ENCODE measurements at regions not wholly inside any gene's neighbourhood (a gene's known extent, or its start where the extent isn't known, plus 50 kb on each side); places are given as distances from the start of the nearest gene placed in this dataset.
"Not testable (repeated sequence)": the region's sequence is repeated elsewhere in the genome, so short reads cannot be mapped to it uniquely, and the experiment has no call there.

DNA sequence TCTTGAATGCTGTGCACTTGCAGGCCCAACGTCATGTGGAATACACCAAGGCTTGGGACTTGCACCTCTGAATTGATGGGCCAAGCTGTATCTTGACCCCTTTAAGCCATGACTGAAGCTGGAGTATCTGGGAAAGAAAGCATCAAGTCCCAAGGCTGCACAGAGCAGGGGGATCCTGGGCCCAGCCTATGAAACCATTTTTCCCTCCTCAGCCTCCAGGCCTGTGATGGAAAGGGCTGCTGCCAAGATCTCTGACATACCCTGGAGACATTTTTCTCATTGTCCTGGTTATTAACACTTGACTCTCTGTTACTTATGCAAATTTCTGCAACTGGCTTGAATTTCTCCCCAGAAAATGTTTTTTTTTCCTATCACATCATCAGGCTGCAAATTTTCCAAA, 174.0 kb upstream of the SNX2 start:
- no peak for DNase-seq (ENCODE audit: low spot score)

DNA sequence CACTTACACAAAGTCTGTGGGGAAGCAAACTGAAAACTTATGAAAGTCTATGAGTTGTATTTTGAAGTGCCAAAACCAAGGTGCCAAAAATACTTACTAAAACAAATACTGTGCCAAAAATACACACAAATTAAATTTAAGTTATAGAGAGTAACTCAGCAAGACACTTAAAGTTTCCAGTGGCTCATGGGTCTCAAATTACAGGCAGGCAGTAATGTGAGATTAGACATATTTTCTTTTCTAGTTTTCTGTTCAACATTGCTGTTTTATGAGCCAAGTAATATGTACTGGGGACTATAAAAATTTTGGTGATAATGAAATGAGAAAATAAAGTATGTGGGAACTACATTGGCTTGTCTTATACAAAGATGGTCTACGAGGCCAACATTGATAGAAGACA, 172.2 kb upstream of the SNX2 start:
- DNase-seq (ENCODE audit: low spot score), result no peak

DNA sequence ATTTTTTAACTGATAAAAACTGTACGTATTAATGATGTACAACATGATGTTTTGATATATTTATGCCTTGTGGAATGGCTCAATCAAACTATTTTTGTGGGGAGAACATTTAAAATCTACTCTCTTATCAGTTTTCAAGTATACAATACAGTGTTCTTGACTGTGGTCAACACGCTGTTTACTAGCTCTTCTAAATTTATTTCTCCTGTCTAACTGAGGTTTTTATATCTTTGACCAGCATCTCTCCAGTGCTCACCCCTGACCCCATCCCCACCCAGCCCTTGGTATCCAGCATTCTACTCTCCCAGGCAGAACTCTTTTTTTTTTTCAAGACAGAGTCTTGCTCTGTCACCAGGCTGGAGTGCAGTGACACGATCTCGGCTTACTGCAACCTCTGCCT, 169.6 kb upstream of the SNX2 start:
- no peak for DNase-seq (ENCODE audit: low spot score)

DNA sequence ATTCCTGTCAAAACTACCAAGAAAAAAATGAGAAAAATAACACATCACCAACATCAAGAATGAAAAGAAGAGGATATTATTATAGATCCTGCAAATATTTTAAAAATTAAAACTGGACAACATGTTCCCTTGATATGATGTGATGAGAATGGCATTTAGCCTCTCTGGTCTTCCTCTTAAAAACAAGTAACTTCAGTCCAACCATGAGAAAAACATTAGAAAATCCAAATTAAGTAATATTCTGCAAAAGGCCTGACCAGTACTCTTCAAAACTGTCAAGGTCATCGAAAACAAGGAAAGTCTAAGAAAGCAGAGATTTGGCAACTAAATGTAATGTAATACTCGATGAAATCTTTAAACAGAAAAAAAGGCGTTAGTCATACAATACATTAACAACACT, 167.1 kb upstream of the SNX2 start:
- no peak for DNase-seq (ENCODE audit: low spot score)

DNA sequence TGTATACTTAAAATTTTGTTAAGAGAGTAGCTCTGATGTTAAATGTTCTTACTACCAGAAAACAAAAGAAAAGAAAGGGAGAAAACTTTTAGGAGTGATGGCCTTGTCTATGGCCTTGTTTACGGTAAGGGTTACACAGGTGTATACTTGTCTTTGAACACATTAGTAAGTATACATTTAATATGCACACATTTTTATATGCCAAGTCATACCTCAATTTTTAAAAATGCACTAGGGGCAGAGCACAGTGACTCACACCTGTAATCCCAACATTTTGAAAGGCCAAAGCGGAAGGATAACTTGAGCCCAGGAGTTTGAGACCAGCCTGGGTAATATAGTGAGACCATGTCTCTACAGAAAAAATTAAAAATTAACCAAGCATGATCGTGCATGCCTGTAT, 166.7 kb upstream of the SNX2 start:
- DNase-seq (ENCODE audit: low spot score), result no peak

DNA sequence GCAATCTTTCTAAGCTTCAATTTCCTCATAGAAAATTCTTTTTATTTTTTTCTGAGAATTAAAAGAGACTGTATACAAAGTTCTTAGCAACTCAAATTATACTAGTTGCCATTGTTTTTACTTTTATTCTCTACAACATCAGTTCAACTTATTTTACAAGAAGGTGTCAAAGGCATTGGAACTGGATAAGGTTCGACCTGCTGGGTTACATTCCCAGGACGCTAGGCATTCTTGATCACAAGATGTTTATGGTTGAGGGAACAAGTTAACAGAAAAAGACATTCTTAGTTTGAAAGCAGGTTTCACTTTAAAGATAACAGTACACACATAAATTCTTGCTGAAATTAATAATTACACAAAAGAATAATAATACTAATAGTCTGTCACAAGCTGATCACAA, 163.5 kb upstream of the SNX2 start:
- no peak for DNase-seq (ENCODE audit: low spot score)

DNA sequence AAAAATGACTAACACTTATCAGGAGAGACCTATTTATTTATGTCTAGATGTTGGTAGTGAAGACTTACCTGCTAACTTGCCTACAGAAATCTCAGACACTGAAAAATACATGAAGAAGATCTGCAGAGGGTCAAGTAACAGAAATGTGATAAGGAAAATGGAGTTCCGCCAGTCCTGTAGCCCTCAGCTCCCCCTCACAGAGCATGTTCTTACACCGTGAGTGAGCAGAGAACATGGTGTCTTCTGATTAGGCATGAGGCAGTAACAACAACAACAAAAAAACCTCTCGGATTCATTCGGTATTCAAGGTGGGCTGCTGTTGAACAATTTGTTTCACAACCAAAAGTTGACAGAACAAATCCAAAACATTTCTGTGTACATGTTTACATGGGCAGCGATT, 162.0 kb upstream of the SNX2 start:
- DNase-seq (ENCODE audit: low spot score), result no peak

DNA sequence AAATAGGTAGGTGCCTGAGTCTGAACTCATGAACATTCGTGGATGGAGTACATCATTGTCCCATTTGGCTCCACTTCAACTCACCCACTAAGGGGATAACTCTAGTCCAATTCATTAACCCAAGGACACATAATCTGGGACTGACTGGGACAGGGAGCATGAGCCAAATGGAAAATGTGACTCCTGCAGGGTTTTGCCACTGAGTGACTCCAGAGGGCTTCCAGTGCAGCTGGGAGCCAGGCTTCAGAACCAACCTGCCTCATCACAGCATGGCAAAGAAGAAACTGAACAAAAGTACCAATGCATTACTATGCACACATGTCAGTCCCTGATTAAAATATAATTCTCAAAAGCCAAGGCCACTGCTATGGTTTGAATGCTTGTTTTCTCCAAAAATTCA, 159.7 kb upstream of the SNX2 start:
- no peak for DNase-seq (ENCODE audit: low spot score)

DNA sequence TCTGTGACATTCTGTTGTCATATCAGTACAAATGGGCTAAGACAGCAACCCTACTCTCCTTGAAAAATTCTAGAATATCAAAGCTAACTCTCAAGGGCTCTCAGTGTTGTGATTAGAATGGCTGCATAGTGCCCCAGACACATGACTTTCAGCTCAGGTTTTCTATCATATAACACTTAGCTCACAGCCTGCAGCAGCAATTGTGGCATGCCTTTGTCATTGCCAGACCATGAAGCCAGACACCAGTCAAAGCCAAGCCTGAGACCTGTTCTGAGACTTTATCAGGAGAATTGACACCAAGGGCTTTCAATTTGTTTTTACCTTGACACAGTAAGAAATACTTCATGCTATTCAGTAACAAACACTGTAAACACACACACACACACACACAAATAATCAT, 159.0 kb upstream of the SNX2 start:
- DNase-seq (ENCODE audit: low spot score), result no peak

DNA sequence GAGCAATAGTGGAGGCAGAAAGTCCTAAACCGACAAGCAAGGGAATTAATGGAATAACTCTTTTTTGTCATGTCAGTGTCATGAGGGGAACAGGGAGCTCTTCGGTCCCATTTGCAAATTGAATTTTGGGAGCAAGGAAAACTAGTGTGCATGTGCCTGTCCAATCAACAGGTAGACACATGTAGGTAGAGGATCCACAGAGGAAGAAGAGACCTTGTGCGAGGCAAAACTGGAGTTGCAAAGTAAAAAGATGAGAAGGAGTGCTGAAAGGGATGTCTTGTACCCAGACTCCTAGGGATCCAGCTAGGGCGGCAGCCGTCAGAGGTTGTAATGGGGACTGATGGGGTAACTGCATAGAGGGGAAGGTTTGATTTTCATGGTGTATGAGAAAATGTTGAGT, 156.8 kb upstream of the SNX2 start:
- not testable (repeated sequence) for DNase-seq (ENCODE audit: low spot score)

DNA sequence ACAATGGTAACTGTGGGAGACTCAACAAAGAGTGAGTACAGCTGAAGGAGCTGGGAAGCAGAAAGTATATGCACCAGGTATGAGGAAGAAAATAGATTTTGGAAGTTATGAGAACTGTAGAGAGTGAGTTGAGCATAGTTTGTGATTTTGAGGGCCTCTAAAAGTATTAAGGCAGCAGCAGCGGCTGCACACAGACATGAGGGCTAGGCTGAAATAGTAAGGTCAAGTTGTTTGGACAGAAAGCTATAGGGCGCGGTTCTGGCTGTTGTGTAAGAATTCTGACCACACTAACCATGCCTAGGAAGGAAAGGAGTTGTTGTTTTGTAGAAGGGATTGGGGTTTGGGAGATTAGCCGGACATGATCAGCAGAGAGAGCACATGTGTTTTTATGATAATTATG, 154.1 kb upstream of the SNX2 start:
- DNase-seq (ENCODE audit: low spot score), result not testable (repeated sequence)

DNA sequence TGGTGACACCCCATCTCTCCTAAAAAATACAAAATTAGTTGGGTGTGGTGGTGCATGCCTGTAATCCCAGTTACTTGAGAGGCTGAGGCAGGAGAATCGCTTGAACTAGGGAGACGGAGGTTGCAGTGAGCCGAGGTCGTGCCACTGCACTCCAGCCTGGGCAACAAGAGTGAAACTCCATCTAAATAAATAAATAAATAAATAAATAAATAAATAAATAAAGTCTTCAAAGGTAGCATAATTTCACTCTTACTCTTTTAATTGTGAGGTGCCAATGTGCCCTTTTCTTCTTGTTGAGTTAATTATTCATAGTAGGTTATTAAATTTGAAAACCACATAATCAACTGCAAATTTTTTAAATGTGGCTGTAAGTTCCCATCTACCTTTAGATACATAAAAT, 146.2 kb upstream of the SNX2 start:
- not testable (repeated sequence) for DNase-seq (ENCODE audit: low spot score)

DNA sequence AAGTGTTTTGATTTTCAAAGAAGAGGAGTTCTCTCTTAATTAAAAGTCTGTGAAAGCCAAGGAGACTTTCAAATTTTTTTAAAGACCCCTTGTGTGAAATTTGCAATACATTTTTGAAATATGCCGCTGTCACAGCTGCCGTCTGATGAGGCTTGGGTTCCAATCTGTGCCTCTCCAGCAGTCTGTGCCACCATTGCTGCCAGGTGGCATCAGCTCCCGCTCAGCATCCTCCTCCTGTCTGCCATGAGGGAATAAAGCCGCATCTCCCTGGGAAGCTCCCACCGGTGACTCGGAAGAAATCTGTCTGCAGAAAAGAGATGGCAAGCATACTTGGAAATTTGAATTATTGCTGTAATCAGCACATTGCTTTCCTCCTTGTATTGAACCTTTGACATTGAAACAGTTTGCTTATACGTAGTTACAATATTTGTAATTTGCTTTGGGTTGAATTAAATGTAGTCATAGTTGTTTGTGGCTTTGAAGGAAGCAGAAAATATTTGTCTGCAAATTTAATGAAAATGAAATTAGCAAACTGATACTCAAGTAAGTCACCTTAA, 145.7 kb upstream of the SNX2 start:
- no peak for DNase-seq (ENCODE audit: low spot score)

DNA sequence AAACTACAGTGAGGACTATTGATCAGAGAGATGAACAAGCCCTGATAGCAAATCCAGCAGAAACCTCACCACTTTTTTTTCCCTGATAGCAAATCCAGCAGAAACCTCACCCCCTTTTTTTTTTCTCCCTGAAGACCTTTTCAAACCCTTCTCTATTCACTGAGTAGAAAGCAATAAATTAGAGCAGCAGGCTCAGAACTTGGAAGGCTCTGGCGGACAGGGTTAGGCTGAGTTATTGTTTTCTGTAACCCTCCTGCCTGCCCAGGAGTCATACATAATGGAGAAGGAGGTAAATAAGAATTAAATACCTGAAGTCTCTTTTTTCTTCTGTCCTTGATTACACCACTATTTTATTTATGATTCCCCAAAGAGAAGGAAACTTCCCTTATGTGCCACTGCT, 136.3 kb upstream of the SNX2 start:
- no peak for DNase-seq (ENCODE audit: low spot score)

DNA sequence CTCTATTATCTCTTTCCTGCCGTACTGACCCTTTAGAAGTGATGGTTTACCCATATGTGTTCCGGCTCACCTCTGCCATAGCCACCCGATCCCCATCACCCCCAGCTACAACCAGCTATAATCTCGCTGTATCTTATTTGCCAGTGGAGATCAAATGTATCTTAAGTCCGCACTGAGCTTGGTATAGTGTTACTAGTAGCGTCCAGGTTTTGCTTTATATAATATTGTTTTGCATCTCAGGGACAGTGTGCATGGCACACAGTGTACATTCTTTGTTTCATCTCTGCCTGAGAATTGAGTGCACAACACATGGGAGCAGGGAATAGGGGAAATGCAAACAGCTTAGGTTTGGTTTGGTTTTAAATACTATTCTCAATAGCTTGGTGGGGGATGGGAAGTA, 135.8 kb upstream of the SNX2 start:
- no peak for DNase-seq (ENCODE audit: low spot score)

DNA sequence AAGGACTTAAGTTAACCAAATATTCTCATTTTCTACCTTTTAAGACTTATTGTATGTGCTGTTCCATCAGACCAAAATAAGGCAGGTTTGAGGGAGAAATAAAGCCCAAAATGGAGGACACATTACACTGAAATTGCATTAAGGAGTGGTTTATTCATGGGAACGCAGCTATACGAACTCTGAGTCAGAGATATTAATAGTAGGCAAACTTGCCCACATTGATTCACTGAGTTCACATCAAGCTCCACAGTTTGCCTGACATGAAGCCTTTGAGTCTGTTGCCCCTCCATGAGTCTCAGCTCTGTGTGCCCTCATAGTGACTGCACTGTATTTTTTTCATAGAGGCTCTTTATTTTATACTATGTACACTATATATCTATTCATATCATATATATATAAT, 135.0 kb upstream of the SNX2 start:
- no peak for DNase-seq (ENCODE audit: low spot score)

DNA sequence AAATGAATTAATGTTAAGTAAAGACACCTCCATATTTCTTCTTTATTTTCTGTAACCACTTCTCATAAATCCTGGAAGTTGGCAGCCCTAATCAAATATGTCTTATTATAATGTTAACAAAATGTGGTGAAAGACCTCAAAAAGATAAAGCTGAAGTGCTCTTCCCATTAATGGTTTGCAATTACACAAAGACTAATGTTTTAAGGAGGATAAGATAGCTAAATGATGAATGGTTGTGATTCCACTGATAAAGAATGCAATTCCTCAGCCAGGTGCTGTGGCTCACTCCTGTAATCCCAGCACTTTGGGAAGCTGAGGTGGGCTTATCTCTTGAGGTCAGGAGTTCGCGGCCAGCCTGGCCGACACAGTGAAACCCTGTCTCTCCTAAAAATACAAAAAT, 125.8 kb upstream of the SNX2 start:
- no peak for DNase-seq (ENCODE audit: low spot score)

DNA sequence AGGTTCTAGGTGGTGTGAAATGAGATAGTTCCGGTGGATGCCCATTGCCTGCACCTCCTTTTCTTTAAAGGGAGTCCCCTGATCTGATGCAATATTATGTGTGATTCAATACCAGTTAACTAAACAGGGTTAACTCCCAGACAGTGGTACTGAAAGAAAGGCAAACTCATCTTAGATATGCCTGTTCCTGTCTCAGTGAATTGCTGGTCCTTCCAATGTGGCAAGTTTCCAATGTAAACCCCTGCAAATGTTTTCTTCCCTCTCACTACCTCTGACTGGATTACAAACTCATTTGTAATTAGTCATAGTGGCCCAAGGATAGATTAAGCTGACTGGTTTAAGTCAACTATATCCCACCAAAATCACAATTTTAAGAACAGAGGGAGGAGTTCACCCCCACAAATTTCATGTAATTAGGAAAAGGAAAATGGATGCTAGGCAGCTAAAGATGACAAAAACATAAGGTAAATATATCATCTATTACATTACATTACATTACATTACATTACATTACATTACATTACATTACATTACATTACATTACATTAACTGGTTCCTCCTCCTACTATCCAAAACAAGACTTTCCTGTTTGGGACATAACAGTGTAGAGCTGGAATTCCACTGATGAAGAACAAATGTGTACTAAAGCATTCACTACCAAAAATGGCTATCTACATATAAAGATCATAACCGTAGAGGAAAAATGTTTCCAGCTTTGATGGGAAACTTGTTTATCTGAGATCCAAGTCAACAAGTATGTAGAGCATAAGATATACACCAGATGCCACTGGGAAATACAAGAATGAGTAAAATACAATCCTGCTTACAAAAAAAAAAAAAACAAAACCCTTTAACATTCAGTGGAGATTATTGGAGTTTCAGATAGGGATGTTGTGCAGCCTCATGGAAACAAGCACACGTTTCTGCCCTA, 121.5 kb upstream of the SNX2 start:
- no peak for DNase-seq (ENCODE audit: low spot score)

DNA sequence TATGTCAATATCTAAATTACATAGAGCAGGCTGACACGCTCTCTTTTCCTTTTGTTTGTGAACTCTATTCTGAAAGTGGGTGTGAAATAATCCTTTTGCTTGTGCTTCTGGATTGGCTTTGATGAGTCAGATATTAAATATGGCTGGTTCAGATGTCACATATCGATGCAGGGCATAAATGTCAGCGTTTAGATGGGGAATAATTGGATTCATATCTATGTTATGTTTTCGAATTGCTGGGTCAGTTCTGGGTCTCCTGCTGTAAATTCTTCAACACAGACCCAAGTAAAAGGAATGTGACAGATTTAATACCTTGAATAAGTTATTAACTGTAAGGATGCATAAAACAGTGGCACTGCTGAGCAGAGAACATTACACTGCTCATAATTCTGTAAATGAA, 118.7 kb upstream of the SNX2 start:
- no peak for DNase-seq (ENCODE audit: low spot score)

DNA sequence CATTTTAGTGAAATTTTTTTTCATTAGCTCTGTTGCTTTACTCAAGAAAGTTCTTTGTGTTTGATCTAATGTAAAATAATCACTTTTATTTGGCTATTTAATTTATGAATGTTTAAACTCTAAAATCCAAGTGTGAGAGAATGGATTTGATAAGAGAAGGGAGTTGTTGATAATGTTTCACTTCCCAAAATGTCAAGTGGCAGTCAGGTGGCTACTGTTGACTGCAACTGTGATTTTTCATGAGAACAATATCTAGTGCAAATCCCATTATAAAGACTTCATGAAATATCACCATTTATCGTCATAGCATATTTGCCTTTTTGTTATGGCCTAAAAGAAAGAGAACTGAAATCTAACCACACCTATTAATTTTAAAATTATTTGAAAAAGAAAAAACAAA, 118.3 kb upstream of the SNX2 start:
- no peak for DNase-seq (ENCODE audit: low spot score)

DNA sequence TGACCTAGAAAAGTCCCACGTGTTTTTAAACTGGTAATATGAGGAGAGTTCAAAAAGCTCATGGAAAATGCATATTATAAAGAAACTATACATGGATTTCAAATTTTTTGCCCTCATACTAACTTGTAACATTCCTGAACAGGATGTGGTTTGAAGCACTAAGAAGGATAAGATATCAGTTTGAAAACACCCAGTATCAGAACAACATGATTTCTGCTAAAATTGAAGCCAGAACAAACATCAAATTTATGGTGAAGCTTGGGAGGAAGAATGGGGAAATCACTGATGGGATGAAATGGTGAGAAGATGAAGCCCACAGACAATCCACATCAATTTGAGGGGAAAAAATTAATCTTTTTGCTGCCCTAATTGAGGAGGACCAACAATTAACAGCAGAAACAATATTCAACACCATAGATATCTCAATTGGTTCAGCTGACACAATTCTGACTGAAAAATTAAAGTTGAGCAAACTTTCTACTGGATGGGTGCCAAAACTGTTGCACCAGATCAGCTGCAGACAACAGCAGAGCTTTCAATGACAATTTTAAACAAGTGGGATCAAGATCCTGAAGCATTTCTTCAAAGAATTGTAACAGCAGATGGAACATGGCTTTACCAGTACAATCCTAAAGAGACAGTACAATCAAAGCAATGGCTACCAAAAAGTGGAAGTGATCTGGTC, 113.2 kb upstream of the SNX2 start:
- no peak for DNase-seq (ENCODE audit: low spot score)

DNA sequence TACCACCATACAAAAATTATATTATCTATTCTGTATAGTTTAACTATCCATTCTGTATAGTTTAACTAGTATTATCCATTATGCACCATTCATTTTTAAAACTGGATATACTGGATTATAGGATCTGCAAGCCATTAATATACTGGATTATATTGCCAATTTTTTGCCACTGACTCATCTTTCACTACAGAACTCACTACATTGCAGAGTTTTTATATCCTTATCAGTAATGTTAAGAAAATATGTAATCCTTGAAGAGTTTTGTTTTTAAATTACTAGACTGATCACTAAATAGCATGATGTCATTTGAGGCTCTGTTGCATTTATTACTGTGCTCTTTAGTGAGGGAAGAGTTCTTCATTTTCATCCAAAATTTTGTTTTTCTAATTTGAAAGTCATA, 109.8 kb upstream of the SNX2 start:
- no peak for DNase-seq (ENCODE audit: low spot score)

DNA sequence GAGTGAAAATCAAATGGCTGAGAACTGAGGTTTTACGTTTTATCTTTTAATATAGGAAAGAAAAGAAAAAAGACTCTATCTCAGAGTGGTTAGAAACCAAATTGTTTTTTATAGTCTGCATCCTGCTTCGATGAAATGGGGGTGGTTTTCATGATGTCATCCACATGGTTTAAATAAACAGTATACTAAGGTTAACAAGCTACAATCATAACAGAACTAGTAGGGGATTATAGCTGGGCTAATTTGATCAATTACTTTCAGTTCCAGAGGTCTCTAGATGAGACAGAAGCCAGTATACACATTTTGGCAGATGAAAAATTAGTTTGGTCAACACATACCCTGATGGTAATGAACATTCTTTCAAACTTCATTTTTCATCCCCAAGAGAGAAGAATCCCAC, 106.3 kb upstream of the SNX2 start:
- no peak for DNase-seq (ENCODE audit: low spot score)

All from AG08395 (cell line).